Frontal cortex (tissue), 3 donors: ENCODE measurements at regions not wholly inside any gene's neighbourhood (a gene's known extent, or its start where the extent isn't known, plus 50 kb on each side); places are given as distances from the start of the nearest gene placed in this dataset.
"Not testable (repeated sequence)": the region's sequence is repeated elsewhere in the genome, so short reads cannot be mapped to it uniquely, and the experiment has no call there.

Experiments
- DNase-seq, 2 donors: peaks; one replicate each; pipeline ENCODE4 v3.0.0; 2012; ENCODE audit warnings: low spot score in 2 of 2
- FAIRE-seq: peaks from 2 replicates; lab custom pipeline; 2012; peaks lifted over from hg19 to GRCh38; lab: Jason Lieb, UNC
- donor health status: control.
- donor health status: control.
- donor health status: control.

GRCh38 chr2:183438541-183438940 lies 314.3 kb downstream of the NUP35 start:
- FAIRE-seq (no peak), DNase-seq (no peak)

- no peak for DNase-seq
- FAIRE-seq = no peak
Measured at GRCh38 chr2:183455056-183455455, 330.8 kb downstream of the NUP35 start.

GRCh38 chr2:183456177-183456576 lies 331.9 kb downstream of the NUP35 start:
- FAIRE-seq = no peak

GRCh38 chr2:183458460-183458859 lies 334.2 kb downstream of the NUP35 start:
- DNase-seq = no peak
- FAIRE-seq = no peak

More at GRCh38 chr2:183456177-183456576, 331.9 kb downstream of the NUP35 start:
- DNase-seq = no peak

GRCh38 chr2:183459466-183459865 lies 335.2 kb downstream of the NUP35 start:
- no peak for DNase-seq
- FAIRE-seq = no peak

- no peak for DNase-seq
- no peak for FAIRE-seq
Measured at GRCh38 chr2:183463821-183464220, 339.6 kb downstream of the NUP35 start.

- FAIRE-seq = no peak
- no peak for DNase-seq
Measured at GRCh38 chr2:183465048-183465447, 340.8 kb downstream of the NUP35 start.

- DNase-seq (no peak), FAIRE-seq (no peak)
Measured at GRCh38 chr2:183474912-183475695, 350.9 kb downstream of the NUP35 start.

GRCh38 chr2:183476490-183476889 lies 352.2 kb downstream of the NUP35 start:
- no peak for FAIRE-seq

GRCh38 chr2:183477296-183477695 lies 353.1 kb downstream of the NUP35 start:
- no peak for FAIRE-seq
- DNase-seq = no peak

More at GRCh38 chr2:183476490-183476889, 352.2 kb downstream of the NUP35 start:
- no peak for DNase-seq

GRCh38 chr2:183478941-183479595 lies 354.8 kb downstream of the NUP35 start:
- FAIRE-seq, DNase-seq: not testable (repeated sequence)

- DNase-seq (no peak), FAIRE-seq (no peak)
Measured at GRCh38 chr2:183487326-183487725, 363.1 kb downstream of the NUP35 start.

- no peak for FAIRE-seq
- DNase-seq = no peak
Measured at GRCh38 chr2:183488421-183488820, 364.2 kb downstream of the NUP35 start.

GRCh38 chr2:183490489-183490888 lies 366.2 kb downstream of the NUP35 start:
- DNase-seq (no peak), FAIRE-seq (no peak)

- no peak for DNase-seq
- no peak for FAIRE-seq
Measured at GRCh38 chr2:183490914-183491313, 366.7 kb downstream of the NUP35 start.

GRCh38 chr2:183493040-183493439 lies 368.8 kb downstream of the NUP35 start:
- no peak for FAIRE-seq
- DNase-seq = no peak

- DNase-seq = no peak
- no peak for FAIRE-seq
Measured at GRCh38 chr2:183495079-183495478, 370.8 kb downstream of the NUP35 start.

- DNase-seq (no peak), FAIRE-seq (no peak)
Measured at GRCh38 chr2:183495589-183496267, 371.5 kb downstream of the NUP35 start.

GRCh38 chr2:183497861-183498260 lies 373.6 kb downstream of the NUP35 start:
- DNase-seq (no peak), FAIRE-seq (no peak)

GRCh38 chr2:183505911-183506310 lies 381.7 kb downstream of the NUP35 start:
- FAIRE-seq (no peak), DNase-seq (no peak)

- no peak for FAIRE-seq
Measured at GRCh38 chr2:183511154-183511553, 386.9 kb downstream of the NUP35 start.

More at GRCh38 chr2:183511154-183511553, 386.9 kb downstream of the NUP35 start:
- no peak for DNase-seq
